ENCODE measurements at regions not wholly inside any gene's neighbourhood (a gene's known extent, or its start where the extent isn't known, plus 50 kb on each side); places are given as distances from the start of the nearest gene placed in this dataset.

- peak; percentile 45 for TF ChIP-seq CTCF (IDR thresholded peaks at IDR 0.05; ENCODE audit: insufficient read depth, low read length, poor library complexity, severe bottlenecking)
- TF ChIP-seq EZH2phosphoT487 (conservative IDR thresholded peaks at IDR 0.05; ENCODE audit: low read length): no peak
These were observed 592.5 kb downstream of the ARL4A start for GRCh38 chr7:13279854-13280435.

All from SU-DHL-6 (cell line).